Ishikawa (cell line): ENCODE measurements at regions not wholly inside any gene's neighbourhood (a gene's known extent, or its start where the extent isn't known, plus 50 kb on each side); places are given as distances from the start of the nearest gene placed in this dataset.

Source experiments
- MAX ChIP-seq: IDR thresholded peaks from 2 replicates; pipeline ENCODE4 v1.6.1; 2012
- NFIC ChIP-seq: IDR thresholded peaks from 2 replicates; pipeline ENCODE4 v1.6.1; 2012
- RAD21 ChIP-seq: IDR thresholded peaks from 2 replicates; pipeline ENCODE4 v1.6.1; 2012; ENCODE audit warnings: low read depth
- TAF1 ChIP-seq: IDR thresholded peaks from 2 replicates; pipeline ENCODE4 v1.6.1; 2012; ENCODE audit warnings: low read depth, mild to moderate bottlenecking
- YY1 ChIP-seq: IDR thresholded peaks from 2 replicates; pipeline ENCODE4 v1.6.1; 2012; ENCODE audit warnings: low read depth

DNA sequence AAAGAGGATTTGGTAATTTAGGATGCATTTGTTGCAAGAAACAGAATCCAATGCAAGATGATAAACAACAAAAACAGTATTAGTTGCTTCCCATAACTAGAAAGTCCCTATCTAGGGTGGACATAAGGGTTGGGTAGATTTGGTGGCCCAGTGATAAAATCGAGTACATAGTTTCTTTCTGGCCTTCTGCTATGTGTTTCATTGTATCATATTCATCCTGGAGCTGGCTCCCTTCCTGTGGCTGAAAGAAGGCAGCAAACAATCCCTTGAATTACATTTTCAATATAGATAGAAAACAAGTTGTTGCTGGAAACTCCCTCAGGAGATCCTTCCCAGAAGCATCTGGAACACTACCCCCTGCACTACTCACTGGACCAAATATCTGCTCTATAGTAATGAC, 135.1 kb downstream of the ID4 start:
- no peak for TF ChIP-seq NFIC
- no peak for TF ChIP-seq MAX
- no peak for TF ChIP-seq YY1
- no peak for TF ChIP-seq TAF1
- TF ChIP-seq RAD21 = no peak
